Loucy (cell line): ENCODE measurements at regions not wholly inside any gene's neighbourhood (a gene's known extent, or its start where the extent isn't known, plus 50 kb on each side); places are given as distances from the start of the nearest gene placed in this dataset.

Source experiments
- H2AFZ ChIP-seq: fragments of 200-600 bp; sonication (generic); 2 replicates; pipeline ENCODE4 v1.6.0; 2016; ENCODE audit warnings: antibody characterized with exemption, mild to moderate bottlenecking, low read length, moderate library complexity
- H3F3A ChIP-seq: fragments of 200-600 bp; 2 replicates; pipeline ENCODE4 v1.6.0; 2016; ENCODE audit warnings: antibody characterized with exemption, low read depth, mild to moderate bottlenecking
- H3K27me3 ChIP-seq: fragments of 200-600 bp; sonication (generic); 2 replicates; pipeline ENCODE4 v1.6.1; 2014; ENCODE audit warnings: low read length, mild to moderate bottlenecking; ENCODE audit not compliant: insufficient read depth, poor library complexity, severe bottlenecking
- H3K36me3 ChIP-seq: fragments of 200-600 bp; sonication (generic); 2 replicates; pipeline ENCODE4 v1.6.1; 2016; ENCODE audit warnings: low read length; ENCODE audit not compliant: insufficient read depth
- H3K4me1 ChIP-seq: fragments of 200-600 bp; sonication (generic); 2 replicates; pipeline ENCODE4 v1.5.1; 2014; ENCODE audit warnings: low read length, mild to moderate bottlenecking; ENCODE audit not compliant: insufficient read depth, poor library complexity, severe bottlenecking
- H3K4me2 ChIP-seq: fragments of 200-600 bp; sonication (generic); 2 replicates; pipeline ENCODE4 v1.6.0; 2014; ENCODE audit warnings: antibody characterized with exemption, low read length, low read depth, mild to moderate bottlenecking; ENCODE audit not compliant: poor library complexity, severe bottlenecking
- H3K4me3 ChIP-seq: fragments of 200-600 bp; sonication (generic); 2 replicates; pipeline ENCODE4 v1.5.1; 2014; ENCODE audit warnings: low read length, mild to moderate bottlenecking, mixed read lengths; ENCODE audit not compliant: poor library complexity, severe bottlenecking
- H3K79me2 ChIP-seq: fragments of 200-600 bp; sonication (generic); 2 replicates; pipeline ENCODE4 v1.6.1; 2014; ENCODE audit warnings: low read length; ENCODE audit not compliant: insufficient read depth
- H3K9ac ChIP-seq: fragments of 200-600 bp; sonication (generic); 2 replicates; pipeline ENCODE4 v1.6.0; 2014; ENCODE audit warnings: mild to moderate bottlenecking, low read depth, low read length, moderate library complexity; ENCODE audit not compliant: poor library complexity, severe bottlenecking
- H3K9me2 ChIP-seq: fragments of 200-600 bp; sonication (generic); replicated peaks from 2 replicates; pipeline ENCODE4 v1.6.1; 2016; ENCODE audit warnings: low read depth, low read length, mixed read lengths
- H3K9me3 ChIP-seq: fragments of 200-600 bp; sonication (generic); 2 replicates; pipeline ENCODE4 v1.6.1; 2014; ENCODE audit warnings: mild to moderate bottlenecking, antibody characterized with exemption, low read length, low read depth; ENCODE audit not compliant: insufficient read depth
- H4K20me1 ChIP-seq: fragments of 200-600 bp; sonication (generic); 2 replicates; pipeline ENCODE4 v1.6.0; 2014; ENCODE audit warnings: antibody characterized with exemption, low read length, mild to moderate bottlenecking; ENCODE audit not compliant: insufficient read depth, poor library complexity, severe bottlenecking
- EZH2phosphoT487 ChIP-seq: fragments of 200-600 bp; IDR thresholded peaks from 2 replicates; pipeline ENCODE4 v1.6.1; 2018; ENCODE audit warnings: antibody characterized with exemption, mild to moderate bottlenecking, moderate library complexity, borderline replicate concordance
- TF ChIP-seq, protein P1 (sequence below): fragments of 200-600 bp; sonication (generic); conservative IDR thresholded peaks from 2 replicates; pipeline ENCODE4 v1.5.1; 2014; ENCODE audit warnings: mild to moderate bottlenecking, antibody characterized with exemption, low read length

DNA sequence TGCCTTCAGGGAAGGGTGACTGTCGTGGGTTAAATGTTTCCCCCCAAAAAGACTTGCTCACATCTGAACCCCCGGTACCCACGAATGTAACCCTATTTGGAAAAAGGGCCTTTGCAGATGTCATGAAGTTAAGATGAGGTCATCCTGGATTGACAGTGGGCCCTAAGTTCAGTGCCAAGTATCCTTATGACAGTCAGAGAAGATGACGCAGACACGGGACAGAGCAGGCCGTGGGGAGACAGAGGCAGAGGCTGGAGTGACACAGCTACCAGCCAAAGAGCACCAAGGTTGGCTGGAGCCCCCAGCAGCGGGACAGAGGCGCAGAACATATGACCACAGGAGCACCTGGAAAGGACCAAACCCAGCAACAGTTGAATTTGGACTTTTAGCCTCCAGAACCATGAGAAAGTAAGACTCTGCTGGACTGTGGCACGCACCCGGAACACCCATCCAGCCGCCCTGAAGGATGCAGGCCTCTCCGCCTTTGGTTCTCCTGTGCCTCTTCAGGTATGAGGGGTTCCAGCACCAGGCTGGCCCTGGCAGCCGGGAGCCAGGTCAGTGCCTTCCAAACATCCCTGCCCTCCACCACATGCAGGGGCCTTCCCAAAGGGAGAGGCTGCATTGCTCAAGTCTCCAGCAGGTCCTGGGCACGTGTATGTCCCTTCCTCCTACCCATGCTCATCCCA, 104.0 kb downstream of the FOXL1 start:
- Histone ChIP-seq H2AFZ (no peak overlapping the region), H3K79me2 (no peaks in the 10 kb centered on the region), H3K4me1 (no peaks in the 10 kb centered on the region), H3K4me3 (no peak overlapping the region), H3K9me2 (no peaks in the 10 kb centered on the region), H3K4me2 (no peak overlapping the region), H3F3A (no peaks in the 10 kb centered on the region), H4K20me1 (no peaks in the 10 kb centered on the region), H3K27me3 (no peaks in the 10 kb centered on the region), H3K36me3 (no peaks in the 10 kb centered on the region), H3K9ac (no peak overlapping the region), H3K9me3 (no peaks in the 10 kb centered on the region; the same call in 1 of the 2 replicates)
- TF ChIP-seq, protein P1, sequence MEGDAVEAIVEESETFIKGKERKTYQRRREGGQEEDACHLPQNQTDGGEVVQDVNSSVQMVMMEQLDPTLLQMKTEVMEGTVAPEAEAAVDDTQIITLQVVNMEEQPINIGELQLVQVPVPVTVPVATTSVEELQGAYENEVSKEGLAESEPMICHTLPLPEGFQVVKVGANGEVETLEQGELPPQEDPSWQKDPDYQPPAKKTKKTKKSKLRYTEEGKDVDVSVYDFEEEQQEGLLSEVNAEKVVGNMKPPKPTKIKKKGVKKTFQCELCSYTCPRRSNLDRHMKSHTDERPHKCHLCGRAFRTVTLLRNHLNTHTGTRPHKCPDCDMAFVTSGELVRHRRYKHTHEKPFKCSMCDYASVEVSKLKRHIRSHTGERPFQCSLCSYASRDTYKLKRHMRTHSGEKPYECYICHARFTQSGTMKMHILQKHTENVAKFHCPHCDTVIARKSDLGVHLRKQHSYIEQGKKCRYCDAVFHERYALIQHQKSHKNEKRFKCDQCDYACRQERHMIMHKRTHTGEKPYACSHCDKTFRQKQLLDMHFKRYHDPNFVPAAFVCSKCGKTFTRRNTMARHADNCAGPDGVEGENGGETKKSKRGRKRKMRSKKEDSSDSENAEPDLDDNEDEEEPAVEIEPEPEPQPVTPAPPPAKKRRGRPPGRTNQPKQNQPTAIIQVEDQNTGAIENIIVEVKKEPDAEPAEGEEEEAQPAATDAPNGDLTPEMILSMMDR, result no peak
- no peak for TF ChIP-seq EZH2phosphoT487

DNA sequence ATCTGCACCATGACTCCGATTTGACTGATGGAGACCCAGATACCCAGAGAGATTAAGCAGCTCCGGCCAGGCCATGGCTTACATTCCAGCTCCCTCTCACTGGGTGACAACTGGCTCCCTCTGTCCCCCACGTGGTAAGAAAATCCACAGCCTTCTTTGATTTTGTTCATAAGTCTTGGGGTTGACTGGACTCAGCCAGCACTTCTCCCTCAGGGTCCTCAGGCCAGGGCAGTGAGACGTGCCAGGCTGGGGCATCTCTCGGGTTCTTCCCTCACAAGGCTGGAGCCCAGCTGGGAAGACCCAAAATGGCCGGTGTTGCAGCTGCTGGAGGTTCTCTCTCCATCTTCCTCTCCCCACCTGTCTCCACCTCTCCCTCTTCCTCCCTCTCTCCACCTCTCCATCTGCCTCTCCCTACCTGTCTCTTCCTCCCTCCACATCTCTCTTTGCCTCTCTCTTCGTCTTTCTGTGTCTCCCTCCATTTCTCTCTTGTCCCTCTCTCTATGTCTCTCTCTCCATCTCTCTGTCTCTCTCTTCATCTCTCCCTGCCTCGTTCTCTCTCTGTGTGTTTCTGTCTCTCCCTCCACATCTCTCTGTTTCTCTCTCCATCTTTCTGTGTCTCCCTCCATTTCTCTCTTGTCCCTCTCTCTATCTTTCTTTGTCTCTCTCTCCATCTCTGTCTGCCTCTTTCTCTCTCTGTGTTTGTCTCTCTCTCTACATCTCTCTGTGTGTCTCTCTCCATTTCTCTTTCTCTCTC, 105.3 kb downstream of the FOXL1 start:
- Histone ChIP-seq H3K79me2 (no peaks in the 10 kb centered on the region), H3K9ac (no peak overlapping the region), H3K4me3 (no peak overlapping the region), H4K20me1 (no peaks in the 10 kb centered on the region), H3K4me2 (no peak overlapping the region), H3K9me3 (no peaks in the 10 kb centered on the region; the same call in 1 of the 2 replicates), H2AFZ (0 out of 2 replicates have a peak overlapping the region, but pooled peaks have one; percentile 43), H3K36me3 (no peaks in the 10 kb centered on the region), H3K27me3 (no peaks in the 10 kb centered on the region), H3K9me2 (no peaks in the 10 kb centered on the region), H3F3A (no peaks in the 10 kb centered on the region), H3K4me1 (no peaks in the 10 kb centered on the region)
- TF ChIP-seq, protein P1, result no peak
- TF ChIP-seq EZH2phosphoT487, result no peak

DNA sequence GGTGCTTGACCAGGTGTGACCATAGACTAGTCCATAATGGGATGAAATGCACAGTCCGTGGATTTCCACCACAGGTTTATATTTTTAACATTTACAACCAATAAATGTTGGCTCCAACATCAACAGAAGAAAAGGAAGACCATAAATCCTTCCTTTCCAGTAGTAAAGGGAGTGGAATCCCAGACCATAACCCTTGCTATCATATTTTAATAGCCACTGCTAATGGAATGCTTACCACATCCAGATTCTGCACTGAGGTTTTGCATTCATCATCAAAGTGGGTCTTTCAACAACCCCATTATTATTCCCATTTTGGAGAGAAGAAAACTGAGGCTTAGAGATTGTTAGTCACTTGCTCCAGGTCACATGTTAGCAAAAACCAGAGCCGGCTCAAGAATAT, 106.7 kb downstream of the FOXL1 start:
- Histone ChIP-seq H2AFZ (no peak overlapping the region), H4K20me1 (no peaks in the 10 kb centered on the region), H3K27me3 (no peaks in the 10 kb centered on the region), H3K4me3 (no peak overlapping the region), H3F3A (no peaks in the 10 kb centered on the region), H3K9ac (no peak overlapping the region), H3K36me3 (no peaks in the 10 kb centered on the region), H3K4me1 (no peaks in the 10 kb centered on the region), H3K9me2 (no peaks in the 10 kb centered on the region), H3K79me2 (no peaks in the 10 kb centered on the region), H3K9me3 (no peaks in the 10 kb centered on the region), H3K4me2 (no peak overlapping the region)
- TF ChIP-seq, protein P1, result no peak
- TF ChIP-seq EZH2phosphoT487, result no peak
